MCF 10A (cell line): ENCODE measurements at regions not wholly inside any gene's neighbourhood (a gene's known extent, or its start where the extent isn't known, plus 50 kb on each side); places are given as distances from the start of the nearest gene placed in this dataset.

Source experiments
- BruUV-seq: library from RNA; stranded (reverse); fragments of 400-500 nt; replicated peaks from 2 replicates; lab custom pipeline; 2021; lab: Mats Ljungman, UMichigan
- CTCF ChIA-PET: fragments of 300-600 bp; sonication (Branson Sonifier 250); formaldehyde crosslinking; extraction: SDS; loops from one replicate; lab custom pipeline; 2021; ENCODE audit warnings: antibody characterized with exemption, inconsistent platforms; lab: Yijun Ruan, JAX
- POLR2A ChIA-PET: fragments of 300-600, 350-650 bp; sonication (Branson Sonifier 250); formaldehyde crosslinking; extraction: SDS; loops from one replicate; lab custom pipeline; 2020; ENCODE audit warnings: antibody characterized with exemption, inconsistent platforms; lab: Yijun Ruan, JAX
- DNase-seq: peaks from one replicate; pipeline ENCODE4 v3.0.0-alpha.2; 2018; ENCODE audit not compliant: unreplicated experiment
- H3K27ac Mint-ChIP-seq: one replicate; pipeline ENCODE4 v1.8.0; 2022; ENCODE audit warnings: mild to moderate bottlenecking, low read depth, mixed read lengths; ENCODE audit not compliant: unreplicated experiment
- H3K27me3 Mint-ChIP-seq: one replicate; pipeline ENCODE4 v1.8.0; 2022; ENCODE audit warnings: mixed read lengths; ENCODE audit not compliant: insufficient read depth, unreplicated experiment
- H3K36me3 Mint-ChIP-seq: one replicate; pipeline ENCODE4 v1.8.0; 2022; ENCODE audit warnings: mild to moderate bottlenecking, moderate library complexity, mixed read lengths; ENCODE audit not compliant: insufficient read depth, unreplicated experiment
- H3K4me1 Mint-ChIP-seq: one replicate; pipeline ENCODE4 v1.8.0; 2022; ENCODE audit warnings: mixed read lengths; ENCODE audit not compliant: insufficient read depth, unreplicated experiment
- H3K4me3 Mint-ChIP-seq: one replicate; pipeline ENCODE4 v1.8.0; 2022; ENCODE audit warnings: mild to moderate bottlenecking, moderate library complexity, mixed read lengths; ENCODE audit not compliant: unreplicated experiment
- H3K9me3 Mint-ChIP-seq: one replicate; pipeline ENCODE4 v1.8.0; 2022; ENCODE audit warnings: mixed read lengths; ENCODE audit not compliant: unreplicated experiment
- intact Hi-C: fragments of 100-400 bp; cut with micrococcal nuclease; formaldehyde crosslinking; loops from 2 replicates; pipeline ENCODE4 v1.14.1; 2022
- TF ChIP-seq, protein P1 (sequence below): fragments of 200-600 bp; IDR thresholded peaks from one replicate; pipeline ENCODE4 v1.8.0; 2022; ENCODE audit warnings: antibody characterized with exemption, mild to moderate bottlenecking; ENCODE audit not compliant: unreplicated experiment

DNA sequence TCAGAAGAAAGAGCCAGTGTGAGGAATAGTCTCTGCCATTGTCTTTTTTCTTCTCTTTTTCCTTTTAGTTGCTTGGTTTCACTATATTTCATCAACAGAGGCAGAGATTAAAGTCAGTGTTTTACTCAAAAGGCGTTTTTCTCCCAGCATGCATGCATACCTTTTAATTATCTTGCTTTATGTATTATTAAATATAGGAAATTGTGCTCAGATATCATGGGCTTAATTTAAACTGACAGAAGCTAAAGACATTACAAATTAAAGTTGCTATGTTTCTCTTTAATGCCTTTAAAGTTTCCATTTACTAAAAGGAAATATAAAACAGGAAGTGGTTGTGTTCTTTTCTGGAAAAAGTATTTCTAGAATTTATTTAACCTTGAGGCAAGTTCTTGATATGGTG is 223.3 kb upstream of the ATP5MC3 start:
- TF ChIP-seq, protein P1, sequence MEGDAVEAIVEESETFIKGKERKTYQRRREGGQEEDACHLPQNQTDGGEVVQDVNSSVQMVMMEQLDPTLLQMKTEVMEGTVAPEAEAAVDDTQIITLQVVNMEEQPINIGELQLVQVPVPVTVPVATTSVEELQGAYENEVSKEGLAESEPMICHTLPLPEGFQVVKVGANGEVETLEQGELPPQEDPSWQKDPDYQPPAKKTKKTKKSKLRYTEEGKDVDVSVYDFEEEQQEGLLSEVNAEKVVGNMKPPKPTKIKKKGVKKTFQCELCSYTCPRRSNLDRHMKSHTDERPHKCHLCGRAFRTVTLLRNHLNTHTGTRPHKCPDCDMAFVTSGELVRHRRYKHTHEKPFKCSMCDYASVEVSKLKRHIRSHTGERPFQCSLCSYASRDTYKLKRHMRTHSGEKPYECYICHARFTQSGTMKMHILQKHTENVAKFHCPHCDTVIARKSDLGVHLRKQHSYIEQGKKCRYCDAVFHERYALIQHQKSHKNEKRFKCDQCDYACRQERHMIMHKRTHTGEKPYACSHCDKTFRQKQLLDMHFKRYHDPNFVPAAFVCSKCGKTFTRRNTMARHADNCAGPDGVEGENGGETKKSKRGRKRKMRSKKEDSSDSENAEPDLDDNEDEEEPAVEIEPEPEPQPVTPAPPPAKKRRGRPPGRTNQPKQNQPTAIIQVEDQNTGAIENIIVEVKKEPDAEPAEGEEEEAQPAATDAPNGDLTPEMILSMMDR, result no peak
- intact Hi-C loops, result no loop called here
- no peak overlapping the region for H3K4me3 Mint-ChIP-seq
- H3K4me1 Mint-ChIP-seq, result no peaks in the 10 kb centered on the region
- POLR2A ChIA-PET, result no interaction called here
- H3K27ac Mint-ChIP-seq, result no peak overlapping the region
- CTCF ChIA-PET, result no interaction called here
- no peaks in the 10 kb centered on the region for H3K9me3 Mint-ChIP-seq
- no peak for DNase-seq
- H3K27me3 Mint-ChIP-seq, result peaks cover 27% of the 10 kb centered on the region
- no TSS peak for BruUV-seq
- H3K36me3 Mint-ChIP-seq, result no peaks in the 10 kb centered on the region

DNA sequence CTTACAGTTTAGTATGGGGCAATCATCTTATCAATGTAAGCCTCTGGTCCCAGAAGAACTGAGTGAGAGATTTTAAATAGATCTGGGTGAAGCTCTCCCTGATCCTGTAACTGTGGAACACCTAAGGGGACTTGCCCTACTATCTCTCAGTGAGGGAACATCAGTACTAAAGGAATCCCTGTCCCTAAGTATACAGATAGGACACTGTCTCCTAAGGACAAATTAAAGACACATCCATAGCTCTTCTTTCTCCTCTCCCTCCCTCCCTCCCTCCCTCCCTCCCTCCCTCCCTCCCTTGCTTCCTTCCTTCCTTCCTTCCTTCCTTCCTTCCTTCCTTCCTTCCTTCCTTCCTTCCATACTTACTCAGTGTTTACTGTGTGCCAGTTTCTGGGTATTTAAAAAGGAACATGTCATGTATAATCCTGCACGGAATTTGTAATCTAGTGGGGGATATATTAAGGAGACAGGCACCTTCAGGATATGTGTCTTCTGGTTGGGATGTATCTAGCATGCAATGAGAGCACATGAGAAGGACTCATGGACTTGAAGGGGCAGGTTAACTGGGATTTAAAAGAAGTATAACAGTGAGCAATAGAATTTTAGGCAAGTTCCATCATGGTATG is 222.2 kb upstream of the ATP5MC3 start:
- no TSS peak for BruUV-seq
- POLR2A ChIA-PET, result interaction anchor here (0.7 kb wide), 1 partner anchor 721 kb away, joined by 3 read pairs; no protein-coding TSS in a partner anchor
- no peak for DNase-seq

DNA sequence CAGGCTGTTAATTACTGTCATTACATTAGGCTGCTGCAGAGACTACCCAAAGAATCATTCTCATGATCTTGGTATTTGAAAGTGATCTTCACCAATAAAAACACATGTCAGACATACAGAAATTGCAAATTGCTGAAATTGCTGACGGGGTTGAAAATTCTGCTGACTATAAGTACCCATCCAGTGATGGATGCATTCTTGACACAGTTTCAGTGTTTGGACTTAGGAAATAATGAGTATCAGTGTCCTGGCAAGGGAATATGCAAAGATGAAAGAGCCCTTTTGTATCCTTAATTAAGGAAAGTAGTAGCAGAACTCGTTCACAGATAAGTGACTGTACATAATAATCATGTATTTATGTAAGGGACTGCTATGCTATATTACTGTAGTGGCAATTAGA is 221.1 kb upstream of the ATP5MC3 start:
- no peak for DNase-seq
- Mint-ChIP-seq H3K27me3 (peaks cover 38% of the 10 kb centered on the region), H3K4me1 (no peaks in the 10 kb centered on the region), H3K4me3 (no peak overlapping the region), H3K27ac (no peak overlapping the region), H3K9me3 (no peaks in the 10 kb centered on the region), H3K36me3 (no peaks in the 10 kb centered on the region)
- CTCF ChIA-PET, result no interaction called here
- no TSS peak for BruUV-seq
- POLR2A ChIA-PET, result no interaction called here
- TF ChIP-seq, protein P1, result no peak
- intact Hi-C loops, result no loop called here

More for the DNA sequence above, 222.2 kb upstream of the ATP5MC3 start:
- CTCF ChIA-PET, result interaction anchor here (0.6 kb wide), 1 partner anchor 200 kb away, joined by 4 read pairs; no protein-coding TSS in a partner anchor
- TF ChIP-seq, protein P1, result no peak
- H3K4me3 Mint-ChIP-seq, result no peak overlapping the region
- no peaks in the 10 kb centered on the region for H3K9me3 Mint-ChIP-seq
- H3K27me3 Mint-ChIP-seq, result peaks cover 30% of the 10 kb centered on the region
- H3K36me3 Mint-ChIP-seq, result no peaks in the 10 kb centered on the region
- no peak overlapping the region for H3K27ac Mint-ChIP-seq
- no peaks in the 10 kb centered on the region for H3K4me1 Mint-ChIP-seq
- intact Hi-C loops, result no loop called here

DNA sequence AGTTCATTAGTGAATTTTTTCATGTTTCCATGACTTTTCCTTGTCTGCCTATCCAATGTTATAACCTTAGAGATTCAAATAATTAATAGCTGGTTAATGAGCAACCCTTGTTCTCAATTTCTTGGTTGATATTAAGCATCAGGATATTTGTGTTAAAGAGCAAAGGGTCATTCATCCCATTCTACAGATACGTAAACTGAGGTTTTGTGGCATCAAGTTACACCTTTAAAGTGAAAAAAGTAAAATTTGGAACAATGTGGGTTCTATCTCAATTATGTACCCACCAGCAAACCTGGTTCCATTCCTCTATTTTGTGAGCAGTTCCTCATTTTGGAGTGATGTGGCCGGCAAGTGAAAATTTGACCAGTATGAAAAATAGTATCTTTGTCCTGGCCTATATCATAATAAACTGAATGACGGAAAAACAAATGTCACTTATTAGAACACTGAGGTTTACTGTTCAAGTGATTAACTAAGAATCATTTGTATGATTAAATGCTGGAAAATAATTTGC is 220.5 kb upstream of the ATP5MC3 start:
- Mint-ChIP-seq H3K4me3 (no peak overlapping the region), H3K9me3 (no peaks in the 10 kb centered on the region), H3K27ac (no peak overlapping the region), H3K4me1 (no peaks in the 10 kb centered on the region), H3K27me3 (peaks cover 36% of the 10 kb centered on the region), H3K36me3 (no peaks in the 10 kb centered on the region)
- ChIA-PET POLR2A (no interaction called here), CTCF (interaction anchor here (0.6 kb wide), 2 partner anchors 26 to 627 kb away, joined by 4 read pairs; no protein-coding TSS in a partner anchor)
- TF ChIP-seq, protein P1, result no peak
- DNase-seq, result no peak
- intact Hi-C loops, result no loop called here
- no TSS peak for BruUV-seq
